KMS-11 (cell line): ENCODE measurements at regions not wholly inside any gene's neighbourhood (a gene's known extent, or its start where the extent isn't known, plus 50 kb on each side); places are given as distances from the start of the nearest gene placed in this dataset.

Experiments used
- H2AFZ ChIP-seq: fragments of 200-600 bp; sonication (generic); 2 replicates; pipeline ENCODE4 v1.6.1; 2016; ENCODE audit warnings: antibody characterized with exemption, mixed run types, low read depth
- H3K27ac ChIP-seq: fragments of 200-600 bp; sonication (generic); 2 replicates; pipeline ENCODE4 v1.6.1; 2016; ENCODE audit warnings: mild to moderate bottlenecking, mixed run types
- H3K27me3 ChIP-seq: fragments of 200-600 bp; sonication (generic); 2 replicates; pipeline ENCODE4 v1.6.1; 2017; ENCODE audit warnings: mild to moderate bottlenecking, low read depth, mixed run types, moderate library complexity; ENCODE audit not compliant: insufficient read depth
- H3K36me3 ChIP-seq: fragments of 200-600 bp; sonication (generic); 2 replicates; pipeline ENCODE4 v1.6.1; 2017; ENCODE audit warnings: mild to moderate bottlenecking, mixed run types; ENCODE audit not compliant: insufficient read depth
- H3K4me1 ChIP-seq: fragments of 200-600 bp; sonication (generic); 2 replicates; pipeline ENCODE4 v1.6.1; 2016; ENCODE audit warnings: mild to moderate bottlenecking, low read depth, mixed run types; ENCODE audit not compliant: poor library complexity, severe bottlenecking
- H3K4me2 ChIP-seq: fragments of 200-600 bp; sonication (generic); 2 replicates; pipeline ENCODE4 v1.7.0; 2016; ENCODE audit warnings: mild to moderate bottlenecking, mixed run types
- H3K4me3 ChIP-seq: fragments of 200-600 bp; sonication (generic); IDR thresholded peaks from 2 replicates; pipeline ENCODE4 v1.6.1; 2017; ENCODE audit warnings: low read depth, low read length, mixed read lengths; ENCODE audit not compliant: insufficient read depth
- H3K79me2 ChIP-seq: fragments of 200-600 bp; sonication (generic); 2 replicates; pipeline ENCODE4 v1.6.1; 2016; ENCODE audit warnings: low read depth, mixed run types; ENCODE audit not compliant: insufficient read depth
- H3K9ac ChIP-seq: fragments of 200-600 bp; sonication (generic); 2 replicates; pipeline ENCODE4 v1.6.1; 2016; ENCODE audit warnings: mild to moderate bottlenecking, mixed run types
- H4K20me1 ChIP-seq: fragments of 200-600 bp; sonication (generic); 2 replicates; pipeline ENCODE4 v1.6.1; 2016; ENCODE audit warnings: mild to moderate bottlenecking, mixed run types; ENCODE audit not compliant: insufficient read depth
- CTCF ChIP-seq: fragments of 200-600 bp; sonication (generic); conservative IDR thresholded peaks from 2 replicates; pipeline ENCODE4 v1.6.1; 2017; ENCODE audit warnings: low read depth, mild to moderate bottlenecking, antibody characterized with exemption, low read length, moderate library complexity, mixed read lengths

GRCh38 chr6:106749609-106750008 is 120.2 kb downstream of the QRSL1 start:
- Histone ChIP-seq H3K79me2 (no peaks in the 10 kb centered on the region), H4K20me1 (no peaks in the 10 kb centered on the region), H3K9ac (no peak overlapping the region), H3K4me1 (no peaks in the 10 kb centered on the region), H3K36me3 (no peaks in the 10 kb centered on the region), H2AFZ (no peak overlapping the region), H3K27ac (no peak overlapping the region), H3K4me2 (no peak overlapping the region), H3K27me3 (no peaks in the 10 kb centered on the region), H3K4me3 (no peak overlapping the region)
- TF ChIP-seq CTCF, result no peak

- Histone ChIP-seq H3K4me2 (no peak overlapping the region), H3K9ac (no peak overlapping the region), H3K4me1 (no peaks in the 10 kb centered on the region)
These were observed 119.3 kb downstream of the QRSL1 start for GRCh38 chr6:106748547-106749207.

GRCh38 chr6:106747139-106747538 is 117.8 kb downstream of the QRSL1 start:
- TF ChIP-seq CTCF, result no peak
- Histone ChIP-seq H3K27me3 (no peaks in the 10 kb centered on the region), H3K4me2 (no peak overlapping the region), H4K20me1 (no peaks in the 10 kb centered on the region), H3K9ac (no peak overlapping the region), H3K36me3 (no peaks in the 10 kb centered on the region), H3K27ac (no peak overlapping the region), H3K79me2 (no peaks in the 10 kb centered on the region), H2AFZ (no peak overlapping the region), H3K4me1 (no peaks in the 10 kb centered on the region), H3K4me3 (no peak overlapping the region)

More at GRCh38 chr6:106748547-106749207, 119.3 kb downstream of the QRSL1 start:
- no peak for TF ChIP-seq CTCF
- Histone ChIP-seq H3K27ac (no peak overlapping the region), H3K79me2 (no peaks in the 10 kb centered on the region), H4K20me1 (no peaks in the 10 kb centered on the region), H3K27me3 (no peaks in the 10 kb centered on the region), H3K36me3 (no peaks in the 10 kb centered on the region), H2AFZ (no peak overlapping the region), H3K4me3 (no peak overlapping the region)

GRCh38 chr6:106746652-106747051 is 117.3 kb downstream of the QRSL1 start:
- Histone ChIP-seq H3K27ac (no peak overlapping the region), H3K79me2 (no peaks in the 10 kb centered on the region), H3K4me3 (no peak overlapping the region), H3K27me3 (no peaks in the 10 kb centered on the region), H3K9ac (no peak overlapping the region), H3K4me2 (no peak overlapping the region), H4K20me1 (no peaks in the 10 kb centered on the region), H3K4me1 (no peaks in the 10 kb centered on the region), H3K36me3 (no peaks in the 10 kb centered on the region), H2AFZ (no peak overlapping the region)
- TF ChIP-seq CTCF, result no peak
